Erythroblast (primary cell): ENCODE measurements at regions not wholly inside any gene's neighbourhood (a gene's known extent, or its start where the extent isn't known, plus 50 kb on each side); places are given as distances from the start of the nearest gene placed in this dataset.
"Not testable (repeated sequence)": the region's sequence is repeated elsewhere in the genome, so short reads cannot be mapped to it uniquely, and the experiment has no call there.

ENCODE experiments used
- DNase-seq, 2 experiments: peaks; one replicate each; lab custom pipeline; 2025; lab: John Stamatoyannopoulos, UW
- GATA1 ChIP-seq: IDR thresholded peaks from 2 replicates; pipeline ENCODE4 v1.6.1; 2011; ENCODE audit warnings: low read depth, mild to moderate bottlenecking, control low read depth, low read length, moderate library complexity
- POLR2A ChIP-seq: IDR thresholded peaks from 2 replicates; pipeline ENCODE4 v1.6.1; 2011; ENCODE audit warnings: mild to moderate bottlenecking, low read length

- TF ChIP-seq GATA1: no peak
- no peak for TF ChIP-seq POLR2A
- DNase-seq: no peak
Measured at GRCh38 chr7:49443515-49443914, 329.9 kb upstream of the VWC2 start.

- no peak for DNase-seq
- no peak for TF ChIP-seq POLR2A
- TF ChIP-seq GATA1: no peak
Measured at GRCh38 chr7:49453486-49453885, 320.0 kb upstream of the VWC2 start.

- TF ChIP-seq POLR2A: no peak
- TF ChIP-seq GATA1: no peak
- no peak for DNase-seq
Measured at GRCh38 chr7:49479441-49479840, 294.0 kb upstream of the VWC2 start.

GRCh38 chr7:49479936-49480544 lies 293.4 kb upstream of the VWC2 start:
- DNase-seq: no peak
- TF ChIP-seq POLR2A (no peak), GATA1 (no peak)

- no peak for DNase-seq
- TF ChIP-seq GATA1 (no peak), POLR2A (no peak)
Measured at GRCh38 chr7:49481075-49481474, 292.4 kb upstream of the VWC2 start.

GRCh38 chr7:49483142-49483541 lies 290.3 kb upstream of the VWC2 start:
- DNase-seq: peak in 1 of 2 experiments; percentile 1

GRCh38 chr7:49486974-49487829 lies 286.2 kb upstream of the VWC2 start:
- TF ChIP-seq GATA1 (no peak), POLR2A (no peak)

More at GRCh38 chr7:49483142-49483541, 290.3 kb upstream of the VWC2 start:
- TF ChIP-seq POLR2A (no peak), GATA1 (no peak)

GRCh38 chr7:49487830-49488140 lies 285.7 kb upstream of the VWC2 start:
- DNase-seq: no peak
- TF ChIP-seq GATA1 (no peak), POLR2A (no peak)

More at GRCh38 chr7:49486974-49487829, 286.2 kb upstream of the VWC2 start:
- no peak for DNase-seq

GRCh38 chr7:49488573-49488972 lies 284.9 kb upstream of the VWC2 start:
- DNase-seq: no peak
- TF ChIP-seq POLR2A (no peak), GATA1 (no peak)

- no peak for DNase-seq
- no peak for TF ChIP-seq GATA1
- no peak for TF ChIP-seq POLR2A
Measured at GRCh38 chr7:49497471-49497870, 276.0 kb upstream of the VWC2 start.

- no peak for DNase-seq
- TF ChIP-seq GATA1 (no peak), POLR2A (no peak)
Measured at GRCh38 chr7:49500741-49501140, 272.7 kb upstream of the VWC2 start.

GRCh38 chr7:49507206-49507605 lies 266.2 kb upstream of the VWC2 start:
- not testable (repeated sequence) for DNase-seq

GRCh38 chr7:49513911-49514310 lies 259.5 kb upstream of the VWC2 start:
- no peak for DNase-seq
- TF ChIP-seq GATA1 (no peak), POLR2A (no peak)

- DNase-seq: no peak
- TF ChIP-seq POLR2A (no peak), GATA1 (no peak)
Measured at GRCh38 chr7:49520951-49521350, 252.5 kb upstream of the VWC2 start.
